HG02870 (cell line): ENCODE measurements at regions not wholly inside any gene's neighbourhood (a gene's known extent, or its start where the extent isn't known, plus 50 kb on each side); places are given as distances from the start of the nearest gene placed in this dataset.

Experiments used
- ATAC-seq: cut with Tn5 transposase; IDR thresholded peaks from one replicate; pipeline ENCODE4 v1.9.1; 2021; ENCODE audit warnings: mild to moderate bottlenecking, moderate library complexity; ENCODE audit not compliant: unreplicated experiment

GRCh38 chr19:31553112-31553845 lies 204.0 kb upstream of the TSHZ3 start:
- ATAC-seq, result no peak

GRCh38 chr19:31553846-31554215 lies 204.6 kb upstream of the TSHZ3 start:
- no peak for ATAC-seq

GRCh38 chr19:31554360-31554759 lies 205.1 kb upstream of the TSHZ3 start:
- no peak for ATAC-seq

GRCh38 chr19:31555634-31556215 lies 206.5 kb upstream of the TSHZ3 start:
- no peak for ATAC-seq

GRCh38 chr19:31559494-31559893 lies 210.3 kb upstream of the TSHZ3 start:
- ATAC-seq, result no peak

GRCh38 chr19:31560086-31561060 lies 211.1 kb upstream of the TSHZ3 start:
- ATAC-seq, result no peak

GRCh38 chr19:31562966-31563612 lies 213.9 kb upstream of the TSHZ3 start:
- no peak for ATAC-seq

GRCh38 chr19:31567776-31568175 lies 218.5 kb upstream of the TSHZ3 start:
- no peak for ATAC-seq

- ATAC-seq, result no peak
Measured at GRCh38 chr19:31568724-31569123, 219.5 kb upstream of the TSHZ3 start.

- no peak for ATAC-seq
Measured at GRCh38 chr19:31570718-31571117, 221.5 kb upstream of the TSHZ3 start.

GRCh38 chr19:31572102-31572975 lies 223.1 kb upstream of the TSHZ3 start:
- ATAC-seq, result no peak

GRCh38 chr19:31572976-31573298 lies 223.7 kb upstream of the TSHZ3 start:
- no peak for ATAC-seq

- ATAC-seq, result no peak
Measured at GRCh38 chr19:31574251-31574973, 225.2 kb upstream of the TSHZ3 start.

- no peak for ATAC-seq
Measured at GRCh38 chr19:31575846-31576335, 226.7 kb upstream of the TSHZ3 start.

GRCh38 chr19:31578326-31578725 lies 229.1 kb upstream of the TSHZ3 start:
- ATAC-seq, result no peak

GRCh38 chr19:31583148-31583547 lies 233.9 kb upstream of the TSHZ3 start:
- no peak for ATAC-seq

- ATAC-seq, result no peak
Measured at GRCh38 chr19:31586282-31586681, 237.0 kb upstream of the TSHZ3 start.

GRCh38 chr19:31589109-31589508 lies 239.9 kb upstream of the TSHZ3 start:
- ATAC-seq, result no peak

- ATAC-seq, result no peak
Measured at GRCh38 chr19:31591258-31591657, 242.0 kb upstream of the TSHZ3 start.

- ATAC-seq, result no peak
Measured at GRCh38 chr19:31592456-31592855, 243.2 kb upstream of the TSHZ3 start.
